HG03571 (cell line): ENCODE measurements at regions not wholly inside any gene's neighbourhood (a gene's known extent, or its start where the extent isn't known, plus 50 kb on each side); places are given as distances from the start of the nearest gene placed in this dataset.
"Not testable (repeated sequence)": the region's sequence is repeated elsewhere in the genome, so short reads cannot be mapped to it uniquely, and the experiment has no call there.

Experiments used
- ATAC-seq: cut with Tn5 transposase; IDR thresholded peaks from one replicate; pipeline ENCODE4 v1.9.1; 2021; ENCODE audit not compliant: unreplicated experiment

DNA sequence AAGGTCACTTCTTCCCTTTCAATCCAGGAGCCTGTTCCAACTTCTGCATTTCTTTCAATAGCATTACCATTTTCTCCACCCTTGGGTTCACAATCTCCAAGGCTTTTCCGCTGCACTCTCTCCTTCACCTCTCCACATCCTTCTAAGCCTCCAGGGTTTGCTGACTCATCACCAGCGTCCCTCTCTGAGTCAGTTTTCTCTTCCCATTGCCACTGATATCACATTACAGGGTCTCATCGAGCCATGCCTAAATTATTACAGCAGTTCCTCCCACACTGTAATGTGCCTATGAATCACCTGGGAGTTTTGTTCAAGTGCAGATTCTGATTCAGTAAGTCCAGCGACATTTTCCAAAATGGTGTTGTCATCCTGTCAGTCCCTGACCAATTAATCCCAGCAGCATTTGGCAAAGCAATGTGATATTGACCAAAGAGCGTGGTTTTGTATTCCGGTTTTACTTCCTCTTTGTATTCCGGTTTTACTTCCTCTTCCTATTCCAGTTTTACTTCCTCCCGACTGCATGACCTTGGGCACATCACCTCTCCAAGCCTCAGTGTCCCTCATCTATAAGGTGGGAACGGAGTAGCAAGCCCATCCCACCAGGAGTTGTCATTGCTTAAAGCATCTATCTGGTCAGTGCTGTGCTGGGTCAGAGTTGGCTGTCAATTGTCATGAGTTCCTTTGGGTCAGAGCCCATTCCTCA lies 208.3 kb upstream of the NBPF12 start:
- not testable (repeated sequence) for ATAC-seq

DNA sequence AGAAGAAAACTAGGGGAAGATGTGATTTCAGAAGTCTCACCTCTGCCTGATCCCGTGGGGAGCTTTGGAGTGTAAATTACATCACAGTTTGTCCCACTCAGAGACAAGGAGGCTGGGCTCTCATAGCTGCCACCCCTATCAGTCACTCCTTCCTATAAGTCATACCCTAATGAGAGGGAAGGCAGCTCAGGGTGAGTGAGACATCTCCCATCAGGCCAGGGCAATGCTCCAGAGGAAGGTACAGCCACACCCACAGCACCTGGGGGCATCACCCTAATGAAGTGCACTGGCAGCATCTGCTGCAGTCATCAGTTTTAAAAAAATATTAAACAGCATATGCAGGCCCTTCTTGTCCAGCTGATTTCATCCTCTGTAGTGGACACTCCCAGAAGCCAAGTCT lies 223.1 kb upstream of the NBPF12 start:
- ATAC-seq = not testable (repeated sequence)

DNA sequence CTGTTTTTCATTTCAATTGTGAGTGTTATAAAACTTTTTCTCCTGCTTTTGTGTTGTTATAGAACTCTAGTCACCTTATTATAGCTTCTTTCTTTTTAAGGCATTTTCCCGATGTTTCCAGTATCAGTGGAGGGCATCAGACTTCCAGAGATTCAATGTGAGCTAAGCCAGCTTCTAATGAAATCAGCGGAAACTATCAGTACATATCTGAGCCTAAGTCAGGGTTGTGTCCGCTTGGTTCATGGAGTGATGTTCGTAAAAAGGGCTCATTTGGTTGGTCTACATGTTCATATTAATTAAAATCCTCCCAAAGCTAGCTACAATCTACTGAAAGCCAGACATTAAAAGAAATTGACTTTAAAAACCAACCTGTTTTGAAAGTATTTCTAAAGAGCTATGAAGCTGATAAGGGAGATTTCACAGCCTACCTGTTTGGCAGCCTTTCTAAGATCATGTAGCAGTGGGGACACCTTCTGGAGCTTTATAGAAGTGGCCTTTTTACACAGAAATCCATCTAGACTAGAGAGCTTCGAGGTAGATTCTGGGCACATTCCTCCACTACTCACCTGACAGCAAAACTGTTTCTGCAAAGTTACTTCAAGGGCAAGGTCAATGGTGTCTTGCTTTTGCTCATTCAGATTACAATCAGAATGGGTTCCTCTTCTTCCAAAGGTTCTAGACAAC lies 227.1 kb upstream of the NBPF12 start:
- ATAC-seq = not testable (repeated sequence)

DNA sequence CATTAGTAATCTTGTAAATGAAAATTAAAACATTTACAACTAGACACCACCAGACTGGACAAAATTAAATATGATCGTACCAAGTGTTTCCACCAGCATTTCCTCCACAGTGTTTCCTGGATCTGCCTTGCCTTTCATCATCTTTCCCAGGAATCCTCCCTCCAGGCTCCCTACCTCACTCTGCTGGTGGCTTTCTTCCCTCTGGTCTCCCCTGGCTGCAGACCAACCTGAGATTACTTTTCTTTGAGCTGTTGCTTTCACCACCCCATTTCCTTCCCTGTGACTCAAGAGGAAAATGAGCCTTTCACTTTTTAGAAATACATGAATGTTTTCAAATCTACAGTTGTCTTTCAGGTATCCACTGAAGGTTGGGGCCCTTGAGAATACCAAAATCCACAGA lies 228.8 kb upstream of the NBPF12 start:
- ATAC-seq = not testable (repeated sequence)

DNA sequence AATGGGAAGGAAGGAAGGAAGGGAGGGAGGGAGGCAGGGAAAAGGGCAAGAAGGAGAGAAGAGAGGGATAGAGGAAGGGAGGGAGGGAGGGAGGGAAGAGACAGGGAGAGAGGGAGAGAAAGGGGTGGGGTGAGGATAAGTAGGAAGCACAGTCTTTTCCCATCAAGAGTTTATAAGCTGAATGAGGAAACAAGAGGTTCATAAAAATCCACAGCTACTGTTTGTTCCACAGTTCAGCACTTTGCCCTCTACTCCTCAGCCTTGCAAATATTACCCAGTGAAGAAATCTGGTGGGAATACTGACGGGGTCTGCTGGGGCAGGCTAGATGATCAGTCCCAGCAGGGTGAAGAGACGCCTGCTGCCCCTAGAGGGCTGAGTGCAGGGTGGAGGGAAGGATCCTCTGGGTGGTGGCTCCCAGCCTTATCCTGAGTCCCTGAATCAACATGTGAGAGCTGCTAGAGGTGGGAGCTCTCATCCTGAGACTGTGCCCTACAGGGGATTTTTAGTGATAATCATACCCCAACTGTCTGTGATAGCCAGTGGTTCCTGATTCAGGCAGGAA lies 233.9 kb upstream of the NBPF12 start:
- ATAC-seq = not testable (repeated sequence)

DNA sequence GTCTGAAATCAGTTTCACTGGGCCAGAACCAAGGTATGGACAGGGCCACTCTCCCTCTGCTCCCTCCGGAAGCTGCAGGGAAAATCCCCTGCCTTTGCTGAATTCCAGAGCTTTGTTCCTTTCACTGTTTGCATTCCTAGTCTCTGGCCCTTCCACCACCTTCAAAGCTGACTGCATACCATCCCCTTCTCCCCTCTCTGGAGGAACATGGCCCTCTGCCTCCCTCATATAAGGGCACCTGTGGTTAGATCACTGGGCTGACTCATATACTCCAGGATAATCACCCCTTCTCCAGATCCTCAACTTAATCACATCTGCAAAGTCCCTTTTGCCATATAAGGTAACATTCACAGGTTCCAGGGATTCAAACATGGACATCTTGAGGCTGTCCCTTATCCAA lies 236.8 kb upstream of the NBPF12 start:
- not testable (repeated sequence) for ATAC-seq

DNA sequence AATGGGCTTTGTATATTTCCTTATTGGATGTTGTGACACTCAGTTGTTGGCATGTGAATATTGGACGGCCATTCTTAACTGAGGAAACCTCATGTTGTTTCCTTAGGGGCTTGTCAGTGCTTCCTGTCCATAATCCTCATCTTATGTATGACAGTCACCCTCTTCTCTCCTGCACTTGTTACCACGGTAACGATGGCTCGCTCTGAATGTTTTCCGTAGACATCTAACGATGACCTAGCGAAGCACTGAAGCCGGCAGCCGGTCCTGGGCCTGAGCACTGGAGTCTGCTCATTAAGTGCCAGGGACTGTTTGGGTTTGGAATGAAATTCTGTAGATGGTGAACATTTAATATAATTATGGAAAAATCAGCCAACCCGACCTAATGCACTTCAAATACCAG lies 242.7 kb upstream of the NBPF12 start:
- not testable (repeated sequence) for ATAC-seq

DNA sequence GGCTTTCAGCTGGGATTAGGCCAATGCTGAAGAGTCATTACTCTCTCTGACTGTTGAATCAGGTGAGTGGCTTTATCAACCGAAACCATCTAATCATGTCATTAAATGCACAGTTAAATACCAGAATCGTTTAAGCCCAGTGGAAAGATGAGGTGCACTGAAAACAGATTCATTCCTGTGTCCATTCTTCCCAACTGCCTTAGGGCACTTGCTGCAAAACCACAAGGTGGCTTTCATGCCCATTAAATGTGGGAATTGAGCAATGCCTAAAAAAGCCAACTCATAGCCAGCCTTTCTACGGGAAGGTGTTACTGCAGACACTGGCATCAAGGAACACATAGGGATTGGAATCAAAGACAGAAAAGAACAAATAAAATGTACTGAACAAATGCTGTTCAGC lies 246.3 kb upstream of the NBPF12 start:
- not testable (repeated sequence) for ATAC-seq

DNA sequence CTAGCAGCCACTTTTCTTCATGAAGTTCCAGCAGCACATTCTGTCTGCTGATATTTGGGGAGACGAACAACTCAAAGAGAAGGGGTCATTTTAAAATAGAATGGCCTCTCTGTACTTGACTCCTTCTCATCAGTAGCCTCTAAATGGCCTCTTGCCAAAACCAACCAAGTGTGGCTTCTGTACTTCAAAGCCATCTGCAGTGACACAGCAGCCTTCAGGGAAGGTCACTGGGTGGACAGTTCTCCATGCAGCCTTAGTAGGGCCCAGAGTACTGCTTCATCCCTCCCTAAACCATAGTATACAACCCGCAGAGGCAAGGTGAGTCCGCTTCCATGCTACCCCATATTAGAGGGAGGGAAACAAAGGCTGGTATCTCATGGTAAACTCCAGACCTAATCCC lies 249.2 kb upstream of the NBPF12 start:
- not testable (repeated sequence) for ATAC-seq

DNA sequence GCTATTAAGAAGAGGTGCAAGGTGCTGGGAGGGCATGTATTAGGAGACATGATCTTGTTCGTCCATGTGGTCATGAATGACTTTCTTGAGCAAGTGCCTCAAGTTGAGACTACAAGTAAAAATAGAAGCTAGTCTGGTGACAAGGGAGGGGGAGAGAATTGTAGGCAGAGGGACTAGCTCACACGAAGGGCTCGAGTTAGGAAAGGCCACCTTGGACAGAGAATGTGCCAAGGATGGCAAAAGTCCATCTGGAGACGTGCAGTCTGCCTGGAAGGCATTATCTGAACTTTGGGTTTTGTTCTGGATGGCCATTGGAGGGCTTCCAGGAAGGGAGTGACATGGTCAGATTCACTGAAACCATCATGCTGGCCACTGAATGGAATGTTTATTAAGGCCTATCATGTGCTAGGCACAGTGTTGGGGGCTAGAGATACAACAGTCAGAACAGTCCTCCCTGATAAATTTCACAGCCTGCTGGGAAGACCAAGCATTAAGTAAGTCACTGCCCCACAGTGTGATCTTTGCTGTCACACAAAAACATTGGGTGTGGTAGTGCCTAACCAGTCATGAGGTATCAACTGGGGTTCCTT lies 251.3 kb upstream of the NBPF12 start:
- ATAC-seq = not testable (repeated sequence)

DNA sequence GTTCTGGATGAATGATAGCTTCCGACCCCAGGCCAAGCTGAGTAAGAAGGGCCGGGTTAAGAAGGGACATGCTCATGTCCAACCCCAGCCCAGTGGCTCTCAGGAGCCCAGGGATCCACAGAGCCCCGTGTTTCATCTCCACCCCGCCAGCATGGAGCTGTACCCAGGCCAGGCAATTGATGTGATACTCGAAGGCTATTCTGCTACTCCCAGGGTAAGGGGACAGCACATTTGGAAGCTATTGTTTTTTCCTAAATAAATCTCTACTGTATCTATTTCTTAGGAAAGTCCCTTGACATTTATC lies 255.0 kb upstream of the NBPF12 start:
- ATAC-seq = not testable (repeated sequence)

DNA sequence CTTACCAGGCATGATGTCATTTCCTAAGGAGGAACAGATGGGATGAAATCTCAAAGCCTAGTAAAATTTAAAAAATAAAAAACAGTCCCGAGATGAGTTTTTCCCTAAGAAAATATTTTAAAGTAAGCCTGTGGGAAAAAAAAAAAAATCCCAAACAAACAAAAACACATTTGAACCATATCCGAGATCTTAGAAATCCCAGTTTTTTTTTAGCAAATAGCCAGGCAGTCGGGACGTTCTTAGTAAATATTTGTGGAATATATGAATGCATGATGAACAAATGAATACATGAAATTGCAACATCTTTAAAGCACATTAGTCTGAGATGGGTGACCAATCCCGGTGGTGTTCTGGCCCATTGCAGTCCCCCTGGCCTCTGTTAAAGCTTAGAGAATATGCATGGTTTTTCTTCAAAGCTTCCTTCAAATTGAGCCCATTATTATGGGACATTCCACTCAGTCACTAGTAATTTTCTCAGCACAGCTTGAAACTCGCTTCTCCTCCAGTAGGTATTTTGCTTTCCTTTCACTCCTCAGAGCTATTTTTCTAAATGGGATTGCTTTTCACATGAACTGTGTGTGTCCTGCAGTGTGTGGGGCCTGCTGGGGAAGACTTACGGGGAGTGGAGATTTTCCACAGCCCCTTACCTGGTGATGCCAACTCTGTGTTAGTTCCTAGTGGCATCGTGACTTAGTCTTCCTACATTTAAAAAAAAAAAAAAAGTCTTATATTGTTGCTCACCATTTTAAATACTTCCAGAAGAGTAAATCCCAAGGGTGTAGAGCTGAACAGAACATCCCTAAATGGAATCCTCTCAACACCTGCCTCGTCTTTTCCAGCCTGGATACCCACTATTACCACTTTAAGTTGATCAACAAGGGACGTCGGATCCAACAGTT lies 255.6 kb upstream of the NBPF12 start:
- not testable (repeated sequence) for ATAC-seq

DNA sequence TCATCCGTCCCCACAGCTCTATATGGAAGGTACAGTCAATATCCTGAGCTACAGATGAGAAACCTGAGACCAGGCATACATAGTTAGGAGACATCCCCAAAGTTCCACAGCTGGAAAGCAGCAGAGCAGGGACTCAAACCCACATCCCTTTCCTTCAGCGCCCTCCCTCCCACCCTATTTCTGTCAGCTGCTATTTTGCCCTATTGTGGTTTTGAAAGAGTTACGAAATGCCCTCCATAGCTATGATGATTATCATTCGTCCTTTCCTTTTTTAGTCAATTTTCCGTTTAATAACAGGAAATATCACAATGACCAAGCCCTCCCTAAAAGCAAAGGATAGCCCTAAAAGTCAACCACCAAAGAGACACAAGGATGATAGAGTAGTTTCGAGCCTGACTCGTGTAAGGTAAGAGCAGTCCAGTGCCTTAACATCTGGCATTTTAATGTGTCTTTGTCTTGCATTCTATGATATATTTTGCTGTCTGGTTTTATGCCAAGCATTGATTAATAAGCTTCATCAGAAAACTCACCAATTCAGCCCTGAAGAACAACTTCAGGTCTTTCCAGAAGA lies 264.3 kb upstream of the NBPF12 start:
- ATAC-seq = not testable (repeated sequence)

DNA sequence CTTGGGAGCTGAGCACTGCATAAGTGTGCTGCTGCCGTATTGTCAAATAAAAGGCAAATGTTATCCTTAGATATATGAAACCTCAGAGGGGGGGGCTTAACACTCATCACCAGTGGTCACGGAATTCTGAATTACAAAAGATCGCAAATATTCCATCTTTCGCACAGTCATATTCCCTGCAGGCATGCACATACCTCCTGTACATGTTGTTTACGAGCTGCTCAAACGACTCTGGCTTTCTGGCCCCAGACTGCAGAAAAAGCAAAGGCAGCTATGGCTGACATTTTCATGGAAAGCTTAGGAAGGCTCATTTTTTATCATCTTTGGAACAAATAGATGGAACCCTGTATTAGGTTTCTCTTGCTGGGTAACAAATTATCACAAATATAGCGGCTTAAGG lies 265.5 kb upstream of the NBPF12 start:
- not testable (repeated sequence) for ATAC-seq

DNA sequence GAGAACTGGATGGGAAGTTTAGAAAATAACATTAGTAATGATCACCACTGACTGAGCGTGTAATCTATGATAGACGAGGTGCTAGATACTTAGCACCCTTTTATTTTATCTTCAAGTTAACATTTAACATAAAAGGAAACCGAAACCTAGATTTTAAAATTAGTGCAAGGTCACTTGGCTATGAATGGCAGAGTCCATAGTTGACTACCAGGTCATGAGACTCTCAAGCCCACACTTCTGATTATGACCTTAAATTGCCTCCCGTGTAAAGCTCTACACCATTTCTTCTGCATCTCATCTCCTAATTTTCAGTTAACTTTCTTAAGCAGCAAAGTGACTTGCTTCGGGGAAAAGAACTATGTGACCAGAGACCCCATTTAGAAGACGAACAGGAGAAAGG lies 266.5 kb upstream of the NBPF12 start:
- ATAC-seq = not testable (repeated sequence)

DNA sequence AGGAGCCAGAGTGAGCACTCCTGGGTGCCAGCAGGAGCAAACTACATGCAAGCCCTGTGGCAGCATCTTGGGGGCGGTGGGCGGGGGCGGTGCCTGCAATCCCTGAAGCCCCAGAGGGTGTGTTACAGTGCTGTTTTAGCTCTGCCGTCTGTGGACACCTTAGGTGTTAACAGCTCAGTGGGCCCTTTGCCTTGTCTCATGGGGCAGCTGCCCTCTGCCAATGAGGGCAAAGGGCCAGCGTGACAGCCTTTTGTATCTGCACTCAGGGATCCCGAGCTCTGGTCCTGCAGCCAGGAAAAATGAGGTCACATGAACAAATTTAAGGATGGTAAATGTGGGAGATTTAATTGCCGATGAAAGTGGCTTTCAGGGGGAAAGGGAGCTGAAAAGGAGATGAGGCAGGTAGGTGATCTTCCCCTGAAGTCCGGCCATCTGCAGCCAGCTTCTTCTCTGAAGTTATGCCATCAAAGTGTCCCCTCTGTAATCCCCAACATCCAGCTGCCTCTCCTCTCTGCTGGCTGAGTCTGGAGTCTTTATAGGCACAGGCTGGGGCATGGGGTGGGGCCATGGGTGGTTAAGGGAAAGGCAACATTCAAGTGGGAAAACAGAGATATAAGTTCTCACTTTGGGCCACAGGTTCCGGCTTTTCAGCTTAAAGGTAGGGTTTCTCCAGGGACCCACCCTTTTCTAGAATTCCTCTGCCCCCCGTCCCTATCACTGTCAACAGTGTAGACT lies 267.1 kb upstream of the NBPF12 start:
- ATAC-seq = not testable (repeated sequence)

DNA sequence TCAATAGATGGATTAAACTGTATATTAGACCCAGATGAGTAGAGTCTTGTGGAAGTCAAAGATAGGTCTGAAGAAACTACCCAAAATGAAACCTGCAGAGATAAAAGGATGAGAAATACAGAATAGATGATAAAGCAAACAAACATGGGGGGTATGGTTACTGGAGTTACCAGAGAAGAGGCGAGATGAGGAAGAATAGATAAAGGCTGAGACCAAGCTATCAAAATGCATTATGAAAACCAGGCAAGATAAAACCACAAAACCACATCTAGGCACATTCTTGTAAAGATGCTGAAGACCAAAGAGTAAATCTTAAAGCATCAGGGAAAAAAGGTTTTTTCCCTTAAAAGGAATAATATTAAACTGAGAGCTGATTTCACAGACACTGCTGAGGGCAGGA lies 271.8 kb upstream of the NBPF12 start:
- ATAC-seq = not testable (repeated sequence)

DNA sequence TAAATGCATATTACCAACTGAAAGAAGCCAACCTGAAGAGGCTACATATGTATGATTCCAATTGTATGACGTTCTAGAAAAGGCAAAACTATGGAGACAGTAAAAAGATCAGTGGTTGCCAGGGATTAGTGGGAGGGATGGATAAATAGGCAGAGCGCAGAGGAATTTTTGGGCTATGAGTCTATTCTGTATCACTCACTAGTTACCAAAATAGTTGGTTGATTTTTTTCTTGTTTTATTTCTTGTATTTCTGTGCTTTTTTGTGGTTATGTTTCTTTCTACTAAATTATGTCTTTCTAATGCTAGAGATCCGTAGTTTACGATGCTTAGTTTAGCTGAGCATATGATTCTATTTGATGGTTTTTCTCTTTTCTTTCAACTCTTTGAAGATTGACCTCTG lies 277.9 kb upstream of the NBPF12 start:
- ATAC-seq = not testable (repeated sequence)

DNA sequence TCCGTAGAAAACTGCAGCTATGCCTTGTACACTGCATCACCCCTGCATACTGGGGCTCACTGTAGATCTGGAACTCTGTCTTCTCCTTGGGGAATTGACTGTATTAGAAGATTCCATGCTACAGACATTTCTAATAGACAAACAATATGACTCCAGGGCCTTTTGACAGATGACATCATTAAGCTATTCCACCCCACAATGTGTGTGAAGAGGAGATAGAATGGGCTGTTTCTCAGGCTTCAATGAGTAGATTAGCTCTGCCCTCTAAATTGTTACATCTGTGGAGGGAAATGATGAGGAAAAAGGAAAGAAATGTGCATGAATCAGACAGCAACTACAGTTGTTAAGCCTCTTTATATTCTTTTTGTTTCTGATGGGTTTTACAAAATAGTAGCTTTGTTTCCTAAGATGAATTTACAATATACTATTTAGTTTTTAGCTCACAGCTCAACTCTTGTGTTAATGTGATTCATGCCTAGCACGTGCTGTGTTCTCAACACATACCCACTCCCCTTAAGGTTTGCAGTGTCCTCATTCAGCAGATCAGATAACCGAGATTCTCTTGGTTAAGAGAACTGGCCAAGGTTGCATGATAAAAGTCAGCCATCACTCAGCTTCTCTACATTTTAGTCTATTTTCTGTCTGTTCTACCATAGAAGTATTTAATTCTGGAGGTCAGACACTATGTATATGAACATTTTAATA lies 281.6 kb upstream of the NBPF12 start:
- ATAC-seq = not testable (repeated sequence)
